Thyroid gland (tissue), 4 donors: ENCODE measurements at regions not wholly inside any gene's neighbourhood (a gene's known extent, or its start where the extent isn't known, plus 50 kb on each side); places are given as distances from the start of the nearest gene placed in this dataset.

Experiments
- POLR2A ChIP-seq, 2 donors: fragments of 450-650 bp; IDR thresholded peaks; one replicate each; pipeline ENCODE4 v1.6.1; 2017; ENCODE audit warnings: antibody characterized with exemption in 2 of 2, mild to moderate bottlenecking in 2 of 2, moderate library complexity in 1 of 2
- TF ChIP-seq, protein P1 (sequence below), 6 experiments: fragments of 200-600 bp in 3 of 6; fragments of 450-650 bp in 3 of 6; sonication (generic) in 3 of 6; IDR thresholded peaks; one replicate each; pipeline ENCODE4 v1.5.1; 2016 to 2019; ENCODE audit warnings: antibody characterized with exemption in 6 of 6, mild to moderate bottlenecking in 2 of 6, inconsistent platforms in 1 of 6, moderate library complexity in 1 of 6

GRCh38 chr6:21749754-21750153 lies 156.2 kb downstream of the SOX4 start:
- TF ChIP-seq, protein P1, sequence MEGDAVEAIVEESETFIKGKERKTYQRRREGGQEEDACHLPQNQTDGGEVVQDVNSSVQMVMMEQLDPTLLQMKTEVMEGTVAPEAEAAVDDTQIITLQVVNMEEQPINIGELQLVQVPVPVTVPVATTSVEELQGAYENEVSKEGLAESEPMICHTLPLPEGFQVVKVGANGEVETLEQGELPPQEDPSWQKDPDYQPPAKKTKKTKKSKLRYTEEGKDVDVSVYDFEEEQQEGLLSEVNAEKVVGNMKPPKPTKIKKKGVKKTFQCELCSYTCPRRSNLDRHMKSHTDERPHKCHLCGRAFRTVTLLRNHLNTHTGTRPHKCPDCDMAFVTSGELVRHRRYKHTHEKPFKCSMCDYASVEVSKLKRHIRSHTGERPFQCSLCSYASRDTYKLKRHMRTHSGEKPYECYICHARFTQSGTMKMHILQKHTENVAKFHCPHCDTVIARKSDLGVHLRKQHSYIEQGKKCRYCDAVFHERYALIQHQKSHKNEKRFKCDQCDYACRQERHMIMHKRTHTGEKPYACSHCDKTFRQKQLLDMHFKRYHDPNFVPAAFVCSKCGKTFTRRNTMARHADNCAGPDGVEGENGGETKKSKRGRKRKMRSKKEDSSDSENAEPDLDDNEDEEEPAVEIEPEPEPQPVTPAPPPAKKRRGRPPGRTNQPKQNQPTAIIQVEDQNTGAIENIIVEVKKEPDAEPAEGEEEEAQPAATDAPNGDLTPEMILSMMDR (IDR thresholded peaks at IDR 0.05): no peak
- no peak for TF ChIP-seq POLR2A (IDR thresholded peaks at IDR 0.05)
